ENCODE measurements at regions not wholly inside any gene's neighbourhood (a gene's known extent, or its start where the extent isn't known, plus 50 kb on each side); places are given as distances from the start of the nearest gene placed in this dataset.

- Histone ChIP-seq H3K4me2 (ENCODE audit: low read depth, low read length, poor library complexity, severe bottlenecking) (no peak overlapping the region), H3K9me2 (replicated peaks; ENCODE audit: insufficient read depth, low read length) (no peaks in the 10 kb centered on the region), H3K27me3 (ENCODE audit: low read length) (no peaks in the 10 kb centered on the region), H3K79me2 (ENCODE audit: low read length) (no peaks in the 10 kb centered on the region), H4K20me1 (ENCODE audit: insufficient read depth, low read depth, low read length) (no peaks in the 10 kb centered on the region), H2AFZ (ENCODE audit: low read length) (no peak overlapping the region), H3K4me1 (ENCODE audit: low read length) (no peaks in the 10 kb centered on the region), H3K36me3 (ENCODE audit: insufficient read depth, low read length) (no peaks in the 10 kb centered on the region), H3K9ac (ENCODE audit: low read length) (no peak overlapping the region), H3K4me3 (ENCODE audit: low read length) (no peak overlapping the region), H3K27ac (ENCODE audit: low read length) (no peak overlapping the region), H3K9me3 (ENCODE audit: low read length) (no peaks in the 10 kb centered on the region)
- DNase-seq = no peak
These were observed 78.5 kb upstream of the ANK2 start for GRCh38 chr4:112970903-112971302.

DNA sequence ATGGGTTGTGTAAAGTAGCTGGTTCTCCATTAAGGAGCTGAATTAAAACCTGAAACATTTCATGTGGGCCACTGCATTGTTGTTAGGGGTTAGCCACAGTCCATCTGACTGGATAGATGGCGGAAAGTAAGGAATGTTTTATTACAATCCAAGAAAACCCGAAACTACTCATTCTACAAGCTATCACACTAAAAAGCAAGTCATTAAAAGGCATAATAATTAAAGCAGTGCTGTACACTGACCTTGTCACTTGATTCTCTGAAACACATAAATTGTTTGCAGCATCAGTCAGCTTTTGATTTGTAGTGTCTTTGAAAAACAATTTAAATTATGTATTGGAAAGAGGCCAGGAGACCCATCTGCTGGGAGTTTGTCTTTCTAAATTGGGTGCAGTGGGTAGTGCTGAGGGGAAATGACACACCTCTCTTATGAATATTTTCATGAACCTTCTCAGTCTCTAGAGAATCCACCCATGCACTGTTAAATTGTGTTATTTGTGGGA lies 75.7 kb upstream of the ANK2 start:
- Histone ChIP-seq H3K9ac (ENCODE audit: low read length) (no peak overlapping the region), H3K4me3 (ENCODE audit: low read length) (no peak overlapping the region), H3K79me2 (ENCODE audit: low read length) (no peaks in the 10 kb centered on the region), H3K9me3 (ENCODE audit: low read length) (no peaks in the 10 kb centered on the region), H3K4me1 (ENCODE audit: low read length) (no peaks in the 10 kb centered on the region), H3K4me2 (ENCODE audit: low read depth, low read length, poor library complexity, severe bottlenecking) (no peak overlapping the region), H4K20me1 (ENCODE audit: insufficient read depth, low read depth, low read length) (no peaks in the 10 kb centered on the region), H3K27me3 (ENCODE audit: low read length) (no peaks in the 10 kb centered on the region), H3K36me3 (ENCODE audit: insufficient read depth, low read length) (no peaks in the 10 kb centered on the region), H3K9me2 (replicated peaks; ENCODE audit: insufficient read depth, low read length) (no peaks in the 10 kb centered on the region), H2AFZ (ENCODE audit: low read length) (no peak overlapping the region), H3K27ac (ENCODE audit: low read length) (no peak overlapping the region)
- DNase-seq = no peak

GRCh38 chr4:112975567-112976355 lies 73.7 kb upstream of the ANK2 start:
- no peak overlapping the region for H3K9ac ChIP-seq (ENCODE audit: low read length)
- no peaks in the 10 kb centered on the region for H3K36me3 ChIP-seq (ENCODE audit: insufficient read depth, low read length)
- no peaks in the 10 kb centered on the region for H3K79me2 ChIP-seq (ENCODE audit: low read length)
- no peaks in the 10 kb centered on the region for H3K9me3 ChIP-seq (ENCODE audit: low read length)
- no peak overlapping the region for H3K4me3 ChIP-seq (ENCODE audit: low read length)
- no peak overlapping the region for H3K27ac ChIP-seq (ENCODE audit: low read length)
- no peaks in the 10 kb centered on the region for H3K4me1 ChIP-seq (ENCODE audit: low read length)
- H4K20me1 ChIP-seq (ENCODE audit: insufficient read depth, low read depth, low read length) = no peaks in the 10 kb centered on the region
- no peak for DNase-seq
- H2AFZ ChIP-seq (ENCODE audit: low read length) = no peak overlapping the region
- no peaks in the 10 kb centered on the region for H3K27me3 ChIP-seq (ENCODE audit: low read length)
- no peaks in the 10 kb centered on the region for H3K9me2 ChIP-seq (replicated peaks; ENCODE audit: insufficient read depth, low read length)
- no peak overlapping the region for H3K4me2 ChIP-seq (ENCODE audit: low read depth, low read length, poor library complexity, severe bottlenecking)

DNA sequence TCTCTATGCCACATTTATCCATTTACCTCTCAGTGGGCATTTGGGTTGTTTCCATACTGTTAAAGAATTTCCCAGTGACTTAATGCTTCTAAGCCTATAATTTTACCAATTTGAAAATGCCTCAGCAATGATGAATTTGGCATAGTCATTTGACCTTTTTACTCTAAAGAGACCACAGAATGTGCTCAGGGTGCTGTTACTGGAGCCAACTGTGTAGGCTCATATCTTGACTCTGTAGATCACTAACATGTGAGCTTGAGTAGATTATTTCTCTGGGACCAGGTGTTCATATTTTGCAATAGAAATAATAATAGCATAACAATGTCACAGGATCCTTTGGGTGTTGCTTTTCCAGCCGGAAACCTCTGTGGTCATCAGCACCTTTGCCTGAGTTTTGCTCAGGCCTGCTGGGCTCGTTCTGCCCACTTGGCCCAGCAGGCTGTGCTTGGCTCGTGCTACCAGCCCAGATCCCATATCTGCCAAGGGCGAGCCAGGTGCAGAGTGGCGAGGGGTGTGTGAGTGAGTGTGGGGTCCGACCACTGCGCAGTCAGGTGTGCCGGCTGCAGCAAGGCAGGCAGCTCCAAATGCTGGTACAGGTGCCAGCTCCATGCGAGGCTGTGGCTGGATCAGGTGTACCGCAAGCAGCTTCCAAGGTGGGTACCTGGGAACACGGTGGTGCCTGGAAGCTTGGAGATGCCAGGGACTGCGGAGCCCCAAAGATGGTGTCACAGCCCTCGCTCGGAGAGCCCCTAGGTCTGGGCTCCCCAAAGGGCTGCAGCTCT lies 70.6 kb upstream of the ANK2 start:
- Histone ChIP-seq H3K9me3 (ENCODE audit: low read length) (no peaks in the 10 kb centered on the region), H3K4me3 (ENCODE audit: low read length) (no peak overlapping the region), H3K9me2 (replicated peaks; ENCODE audit: insufficient read depth, low read length) (no peaks in the 10 kb centered on the region), H4K20me1 (ENCODE audit: insufficient read depth, low read depth, low read length) (no peaks in the 10 kb centered on the region), H3K36me3 (ENCODE audit: insufficient read depth, low read length) (no peaks in the 10 kb centered on the region), H3K9ac (ENCODE audit: low read length) (no peak overlapping the region), H3K4me1 (ENCODE audit: low read length) (no peaks in the 10 kb centered on the region), H3K27me3 (ENCODE audit: low read length) (no peaks in the 10 kb centered on the region), H3K27ac (ENCODE audit: low read length) (no peak overlapping the region), H3K4me2 (ENCODE audit: low read depth, low read length, poor library complexity, severe bottlenecking) (no peak overlapping the region), H2AFZ (ENCODE audit: low read length) (no peak overlapping the region), H3K79me2 (ENCODE audit: low read length) (no peaks in the 10 kb centered on the region)
- no peak for DNase-seq

- no peak overlapping the region for H2AFZ ChIP-seq (ENCODE audit: low read length)
- no peaks in the 10 kb centered on the region for H3K36me3 ChIP-seq (ENCODE audit: insufficient read depth, low read length)
- H3K4me2 ChIP-seq (ENCODE audit: low read depth, low read length, poor library complexity, severe bottlenecking) = no peak overlapping the region
- no peaks in the 10 kb centered on the region for H3K9me3 ChIP-seq (ENCODE audit: low read length)
- H3K27me3 ChIP-seq (ENCODE audit: low read length) = no peaks in the 10 kb centered on the region
- H3K27ac ChIP-seq (ENCODE audit: low read length) = no peak overlapping the region
- no peak for DNase-seq
- no peak overlapping the region for H3K9ac ChIP-seq (ENCODE audit: low read length)
- H4K20me1 ChIP-seq (ENCODE audit: insufficient read depth, low read depth, low read length) = no peaks in the 10 kb centered on the region
- no peak overlapping the region for H3K4me3 ChIP-seq (ENCODE audit: low read length)
- no peaks in the 10 kb centered on the region for H3K9me2 ChIP-seq (replicated peaks; ENCODE audit: insufficient read depth, low read length)
- H3K79me2 ChIP-seq (ENCODE audit: low read length) = no peaks in the 10 kb centered on the region
- no peaks in the 10 kb centered on the region for H3K4me1 ChIP-seq (ENCODE audit: low read length)
These were observed 69.5 kb upstream of the ANK2 start for GRCh38 chr4:112979881-112980421.

GRCh38 chr4:112982680-112983079 lies 66.8 kb upstream of the ANK2 start:
- Histone ChIP-seq H3K4me2 (ENCODE audit: low read depth, low read length, poor library complexity, severe bottlenecking) (no peak overlapping the region), H4K20me1 (ENCODE audit: insufficient read depth, low read depth, low read length) (no peaks in the 10 kb centered on the region), H3K36me3 (ENCODE audit: insufficient read depth, low read length) (no peaks in the 10 kb centered on the region), H3K9ac (ENCODE audit: low read length) (no peak overlapping the region), H3K79me2 (ENCODE audit: low read length) (no peaks in the 10 kb centered on the region), H3K27ac (ENCODE audit: low read length) (no peak overlapping the region), H3K9me3 (ENCODE audit: low read length) (no peaks in the 10 kb centered on the region), H3K27me3 (ENCODE audit: low read length) (no peaks in the 10 kb centered on the region), H3K4me1 (ENCODE audit: low read length) (no peaks in the 10 kb centered on the region), H3K9me2 (replicated peaks; ENCODE audit: insufficient read depth, low read length) (no peaks in the 10 kb centered on the region), H3K4me3 (ENCODE audit: low read length) (no peak overlapping the region), H2AFZ (ENCODE audit: low read length) (no peak overlapping the region)
- DNase-seq = no peak

GRCh38 chr4:112994732-112995464 lies 54.6 kb upstream of the ANK2 start:
- Histone ChIP-seq H4K20me1 (ENCODE audit: insufficient read depth, low read depth, low read length) (no peaks in the 10 kb centered on the region), H3K9me2 (replicated peaks; ENCODE audit: insufficient read depth, low read length) (no peaks in the 10 kb centered on the region), H3K36me3 (ENCODE audit: insufficient read depth, low read length) (no peaks in the 10 kb centered on the region), H3K4me1 (ENCODE audit: low read length) (no peaks in the 10 kb centered on the region), H3K4me3 (ENCODE audit: low read length) (no peak overlapping the region), H2AFZ (ENCODE audit: low read length) (no peak overlapping the region), H3K4me2 (ENCODE audit: low read depth, low read length, poor library complexity, severe bottlenecking) (no peak overlapping the region), H3K9ac (ENCODE audit: low read length) (no peak overlapping the region), H3K79me2 (ENCODE audit: low read length) (no peaks in the 10 kb centered on the region), H3K9me3 (ENCODE audit: low read length) (no peaks in the 10 kb centered on the region), H3K27ac (ENCODE audit: low read length) (no peak overlapping the region), H3K27me3 (ENCODE audit: low read length) (no peaks in the 10 kb centered on the region)
- DNase-seq = no peak
